ENCODE measurements at regions not wholly inside any gene's neighbourhood (a gene's known extent, or its start where the extent isn't known, plus 50 kb on each side); places are given as distances from the start of the nearest gene placed in this dataset.

DNA sequence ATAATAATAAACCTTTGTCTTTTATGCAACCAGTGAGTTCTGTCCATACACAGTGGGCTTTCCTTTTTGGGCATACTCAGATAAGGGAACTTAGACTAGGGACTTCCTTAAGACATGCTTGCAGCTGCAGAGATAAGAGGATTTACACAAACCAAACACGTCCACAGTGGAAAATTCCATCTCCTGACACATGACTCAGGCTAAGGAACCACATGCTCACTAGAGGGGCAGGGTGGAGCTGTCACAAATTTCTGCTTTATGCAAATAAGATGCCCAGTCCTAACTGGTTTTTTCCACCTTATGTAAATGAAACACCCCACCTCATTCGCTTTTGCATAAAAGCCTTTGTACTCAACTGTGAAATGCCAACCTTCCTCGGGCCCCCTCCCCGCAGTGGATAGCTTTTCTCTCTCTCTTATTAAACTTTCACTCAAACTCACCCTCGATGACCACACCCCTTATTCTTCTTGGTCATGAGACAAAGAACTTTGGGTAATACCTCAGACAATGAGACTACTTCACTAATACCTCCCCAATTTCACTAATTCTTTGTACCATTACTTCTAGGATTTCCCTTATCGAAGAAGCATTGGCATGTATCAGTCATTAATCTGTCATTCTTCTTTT lies 170.3 kb upstream of the FTMT start:
- TF ChIP-seq POLR2A (IDR thresholded peaks at IDR 0.05; ENCODE audit: borderline replicate concordance, extremely low read depth, insufficient read depth, insufficient read length) (no peak), SRF (IDR thresholded peaks at IDR 0.05; ENCODE audit: low read depth) (no peak), POLR2AphosphoS5 (IDR thresholded peaks at IDR 0.05; ENCODE audit: low read depth, low read length) (no peak), EZH2 (IDR thresholded peaks at IDR 0.05) (no peak), ZNF274 (IDR thresholded peaks at IDR 0.05; ENCODE audit: low read depth, low read length) (no peak), EZH2phosphoT487 (IDR thresholded peaks at IDR 0.05; ENCODE audit: borderline replicate concordance) (no peak), CEBPB (IDR thresholded peaks at IDR 0.05; ENCODE audit: low read depth) (no peak), RAD21 (IDR thresholded peaks at IDR 0.05; ENCODE audit: low read depth) (no peak)
- TF ChIP-seq, protein P1, sequence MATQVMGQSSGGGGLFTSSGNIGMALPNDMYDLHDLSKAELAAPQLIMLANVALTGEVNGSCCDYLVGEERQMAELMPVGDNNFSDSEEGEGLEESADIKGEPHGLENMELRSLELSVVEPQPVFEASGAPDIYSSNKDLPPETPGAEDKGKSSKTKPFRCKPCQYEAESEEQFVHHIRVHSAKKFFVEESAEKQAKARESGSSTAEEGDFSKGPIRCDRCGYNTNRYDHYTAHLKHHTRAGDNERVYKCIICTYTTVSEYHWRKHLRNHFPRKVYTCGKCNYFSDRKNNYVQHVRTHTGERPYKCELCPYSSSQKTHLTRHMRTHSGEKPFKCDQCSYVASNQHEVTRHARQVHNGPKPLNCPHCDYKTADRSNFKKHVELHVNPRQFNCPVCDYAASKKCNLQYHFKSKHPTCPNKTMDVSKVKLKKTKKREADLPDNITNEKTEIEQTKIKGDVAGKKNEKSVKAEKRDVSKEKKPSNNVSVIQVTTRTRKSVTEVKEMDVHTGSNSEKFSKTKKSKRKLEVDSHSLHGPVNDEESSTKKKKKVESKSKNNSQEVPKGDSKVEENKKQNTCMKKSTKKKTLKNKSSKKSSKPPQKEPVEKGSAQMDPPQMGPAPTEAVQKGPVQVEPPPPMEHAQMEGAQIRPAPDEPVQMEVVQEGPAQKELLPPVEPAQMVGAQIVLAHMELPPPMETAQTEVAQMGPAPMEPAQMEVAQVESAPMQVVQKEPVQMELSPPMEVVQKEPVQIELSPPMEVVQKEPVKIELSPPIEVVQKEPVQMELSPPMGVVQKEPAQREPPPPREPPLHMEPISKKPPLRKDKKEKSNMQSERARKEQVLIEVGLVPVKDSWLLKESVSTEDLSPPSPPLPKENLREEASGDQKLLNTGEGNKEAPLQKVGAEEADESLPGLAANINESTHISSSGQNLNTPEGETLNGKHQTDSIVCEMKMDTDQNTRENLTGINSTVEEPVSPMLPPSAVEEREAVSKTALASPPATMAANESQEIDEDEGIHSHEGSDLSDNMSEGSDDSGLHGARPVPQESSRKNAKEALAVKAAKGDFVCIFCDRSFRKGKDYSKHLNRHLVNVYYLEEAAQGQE (IDR thresholded peaks at IDR 0.05; ENCODE audit: low read depth): no peak
- TF ChIP-seq, protein P2, sequence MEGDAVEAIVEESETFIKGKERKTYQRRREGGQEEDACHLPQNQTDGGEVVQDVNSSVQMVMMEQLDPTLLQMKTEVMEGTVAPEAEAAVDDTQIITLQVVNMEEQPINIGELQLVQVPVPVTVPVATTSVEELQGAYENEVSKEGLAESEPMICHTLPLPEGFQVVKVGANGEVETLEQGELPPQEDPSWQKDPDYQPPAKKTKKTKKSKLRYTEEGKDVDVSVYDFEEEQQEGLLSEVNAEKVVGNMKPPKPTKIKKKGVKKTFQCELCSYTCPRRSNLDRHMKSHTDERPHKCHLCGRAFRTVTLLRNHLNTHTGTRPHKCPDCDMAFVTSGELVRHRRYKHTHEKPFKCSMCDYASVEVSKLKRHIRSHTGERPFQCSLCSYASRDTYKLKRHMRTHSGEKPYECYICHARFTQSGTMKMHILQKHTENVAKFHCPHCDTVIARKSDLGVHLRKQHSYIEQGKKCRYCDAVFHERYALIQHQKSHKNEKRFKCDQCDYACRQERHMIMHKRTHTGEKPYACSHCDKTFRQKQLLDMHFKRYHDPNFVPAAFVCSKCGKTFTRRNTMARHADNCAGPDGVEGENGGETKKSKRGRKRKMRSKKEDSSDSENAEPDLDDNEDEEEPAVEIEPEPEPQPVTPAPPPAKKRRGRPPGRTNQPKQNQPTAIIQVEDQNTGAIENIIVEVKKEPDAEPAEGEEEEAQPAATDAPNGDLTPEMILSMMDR (IDR thresholded peaks at IDR 0.05 in 2 of 3, conservative IDR thresholded peaks at IDR 0.05 in 1 of 3; ENCODE audit: borderline replicate concordance in 1 of 3, insufficient read depth in 1 of 3, low read depth in 2 of 3, low read length in 2 of 3): no peak
- TF ChIP-seq, protein P3, sequence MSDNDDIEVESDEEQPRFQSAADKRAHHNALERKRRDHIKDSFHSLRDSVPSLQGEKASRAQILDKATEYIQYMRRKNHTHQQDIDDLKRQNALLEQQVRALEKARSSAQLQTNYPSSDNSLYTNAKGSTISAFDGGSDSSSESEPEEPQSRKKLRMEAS (IDR thresholded peaks at IDR 0.05): no peak
- TF ChIP-seq, protein P4, sequence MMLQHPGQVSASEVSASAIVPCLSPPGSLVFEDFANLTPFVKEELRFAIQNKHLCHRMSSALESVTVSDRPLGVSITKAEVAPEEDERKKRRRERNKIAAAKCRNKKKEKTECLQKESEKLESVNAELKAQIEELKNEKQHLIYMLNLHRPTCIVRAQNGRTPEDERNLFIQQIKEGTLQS (IDR thresholded peaks at IDR 0.05): no peak

All from HCT116 (cell line).